GM18951 (cell line): ENCODE measurements at regions not wholly inside any gene's neighbourhood (a gene's known extent, or its start where the extent isn't known, plus 50 kb on each side); places are given as distances from the start of the nearest gene placed in this dataset.

Experiments used
- POLR2A ChIP-seq: IDR thresholded peaks from 4 replicates; pipeline ENCODE4 v1.6.1; 2011; ENCODE audit warnings: mild to moderate bottlenecking; ENCODE audit not compliant: insufficient read length, insufficient read depth; ENCODE audit errors: extremely low read depth
- in situ Hi-C: fragments of 300-500 bp; cut with MboI; formaldehyde crosslinking; loops from one replicate; pipeline ENCODE4 v1.12.0; 2022; ENCODE audit warnings: low sequenced_read_pairs, mixed read lengths, inconsistent platforms; ENCODE audit not compliant: unreplicated experiment

GRCh38 chrX:30504309-30504708, 73.3 kb downstream of the TASL start:
- in situ Hi-C loops = loop anchor here (25.0 kb wide), 1 partner anchor 367 kb away; no protein-coding TSS in a partner anchor
- TF ChIP-seq POLR2A = no peak

GRCh38 chrX:30495468-30495867, 82.1 kb downstream of the TASL start:
- no peak for TF ChIP-seq POLR2A
- in situ Hi-C loops = no loop called here

GRCh38 chrX:30493348-30493747, 84.2 kb downstream of the TASL start:
- in situ Hi-C loops = no loop called here
- TF ChIP-seq POLR2A = no peak

- in situ Hi-C loops = no loop called here
- no peak for TF ChIP-seq POLR2A
Observed at GRCh38 chrX:30489323-30489722, 88.2 kb downstream of the TASL start.

DNA sequence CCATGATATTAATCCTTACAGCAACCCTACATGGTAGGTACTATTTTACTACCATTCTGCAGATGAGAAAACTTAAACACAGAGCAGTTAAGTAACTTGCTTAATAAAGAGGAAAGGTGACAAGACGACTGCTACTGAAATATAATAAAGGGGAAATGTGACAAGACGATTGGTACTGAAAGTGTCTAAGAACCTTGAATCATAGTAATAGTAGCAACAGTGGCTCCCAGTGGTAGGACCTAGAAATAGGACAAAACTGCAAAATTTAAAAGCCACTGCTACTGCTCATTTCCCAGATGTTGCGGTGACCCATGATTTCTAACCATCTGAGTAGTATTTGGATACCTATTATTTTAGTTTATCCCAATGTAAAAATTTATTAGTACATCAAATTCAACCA, 89.5 kb downstream of the TASL start:
- in situ Hi-C loops = no loop called here
- TF ChIP-seq POLR2A = no peak

- in situ Hi-C loops = no loop called here
- no peak for TF ChIP-seq POLR2A
Observed at GRCh38 chrX:30483996-30484395, 93.6 kb downstream of the TASL start.

DNA sequence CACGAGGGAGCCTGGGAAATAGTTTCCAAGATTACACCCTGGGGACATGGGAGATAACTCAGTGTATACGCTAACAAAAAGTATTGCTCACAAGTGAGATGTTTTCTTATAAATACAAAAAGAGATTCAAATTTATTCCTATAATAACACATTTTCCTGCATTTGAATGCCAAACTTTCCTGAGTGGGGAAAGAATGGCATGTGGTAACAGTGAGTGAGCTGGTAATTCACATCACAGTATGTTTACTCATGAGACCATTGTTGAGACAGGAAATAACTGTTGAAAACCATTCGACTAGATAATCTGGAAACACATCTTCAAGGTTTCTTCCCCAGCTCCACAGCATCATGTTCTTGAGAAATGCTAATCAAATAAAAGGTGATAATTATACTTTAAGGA, 109.1 kb downstream of the TASL start:
- no peak for TF ChIP-seq POLR2A
- in situ Hi-C loops = no loop called here
